ENCODE measurements at regions not wholly inside any gene's neighbourhood (a gene's known extent, or its start where the extent isn't known, plus 50 kb on each side); places are given as distances from the start of the nearest gene placed in this dataset.

- intact Hi-C loops (cut with micrococcal nuclease; ENCODE audit: unreplicated experiment) (loop anchor here (5.0 to 10.0 kb wide), 2 partner anchors 124 to 358 kb away; partner anchors contain the start of gene TMEM161B), in situ Hi-C loops (cut with HindIII; ENCODE audit: low pct_unique_long_range_greater_than_20kb, low sequenced_read_pairs) (no loop called here)
- BruUV-seq (replicated peaks) = no TSS peak
- TF ChIP-seq POLR2AphosphoS5 (IDR thresholded peaks at IDR 0.05; ENCODE audit: low read depth, low read length) = no peak
- no peak for TF ChIP-seq REST (IDR thresholded peaks at IDR 0.05; ENCODE audit: insufficient read depth in 1 of 2, low read depth in 2 of 2, low read length in 1 of 2)
- TF ChIP-seq CTCF (IDR thresholded peaks at IDR 0.05) = no peak
- no peak for TF ChIP-seq SIN3A (IDR thresholded peaks at IDR 0.05; ENCODE audit: borderline replicate concordance, insufficient read depth, low read depth, low read length)
- no peak for TF ChIP-seq TCF7L2 (IDR thresholded peaks at IDR 0.05; ENCODE audit: low read depth, low read length)
- Histone ChIP-seq H3K4me1 (ENCODE audit: control insufficient read depth, insufficient read depth, low read length) (peaks cover 19% of the 10 kb centered on the region), H3K9me3 (ENCODE audit: control insufficient read depth, insufficient read depth, low read depth, low read length) (no peaks in the 10 kb centered on the region), H3K27me3 (ENCODE audit: control insufficient read depth, insufficient read depth, low read length) (peaks cover 17% of the 10 kb centered on the region), H3K36me3 (ENCODE audit: control insufficient read depth, insufficient read depth, low read length) (no peaks in the 10 kb centered on the region), H3K27ac (ENCODE audit: low read length) (no peak overlapping the region), H3K4me3 (ENCODE audit: low read depth in 2 of 2, low read length in 2 of 2) (peak overlapping the region; percentile 38 to 49)
- no peak for DNase-seq (ENCODE audit: low read depth, low spot score)
- ATAC-seq = no peak
- POLR2A ChIA-PET = interaction anchor here (0.5 to 0.6 kb wide), 3 partner anchors 339 to 548 kb away, joined by 3 to 5 read pairs (median 4); no protein-coding TSS in a partner anchor
- CTCF ChIA-PET = interaction anchor here (0.7 kb wide), 1 partner anchor 559 kb away, joined by 3 read pairs; no protein-coding TSS in a partner anchor
Measured at GRCh38 chr5:88142886-88143692, 125.6 kb downstream of the TMEM161B start.

GRCh38 chr5:88142636-88142885 lies 126.1 kb downstream of the TMEM161B start:
- in situ Hi-C loops (cut with HindIII; ENCODE audit: low pct_unique_long_range_greater_than_20kb, low sequenced_read_pairs) = no loop called here
- H3K4me3 ChIP-seq (ENCODE audit: low read depth in 2 of 2, low read length in 2 of 2) = peak overlapping the region; percentile 38 to 49
- H3K9me3 ChIP-seq (ENCODE audit: control insufficient read depth, insufficient read depth, low read depth, low read length) = no peaks in the 10 kb centered on the region
- no peaks in the 10 kb centered on the region for H3K36me3 ChIP-seq (ENCODE audit: control insufficient read depth, insufficient read depth, low read length)
- ChIA-PET CTCF (no interaction called here), POLR2A (no interaction called here)
- BruUV-seq (replicated peaks) = no TSS peak
- no peak overlapping the region for H3K27ac ChIP-seq (ENCODE audit: low read length)
- intact Hi-C loops (cut with micrococcal nuclease; ENCODE audit: unreplicated experiment) = loop anchor here (5.0 to 10.0 kb wide), 2 partner anchors 125 to 358 kb away; partner anchors contain the start of gene TMEM161B
- ATAC-seq = no peak
- H3K4me1 ChIP-seq (ENCODE audit: control insufficient read depth, insufficient read depth, low read length) = peaks cover 19% of the 10 kb centered on the region
- H3K27me3 ChIP-seq (ENCODE audit: control insufficient read depth, insufficient read depth, low read length) = peaks cover 19% of the 10 kb centered on the region
- no peak for TF ChIP-seq SIN3A (IDR thresholded peaks at IDR 0.05; ENCODE audit: borderline replicate concordance, insufficient read depth, low read depth, low read length)
- TF ChIP-seq REST (IDR thresholded peaks at IDR 0.05; ENCODE audit: insufficient read depth in 1 of 2, low read depth in 2 of 2, low read length in 1 of 2) = no peak
- TF ChIP-seq POLR2AphosphoS5 (IDR thresholded peaks at IDR 0.05; ENCODE audit: low read depth, low read length) = no peak
- no peak for TF ChIP-seq TCF7L2 (IDR thresholded peaks at IDR 0.05; ENCODE audit: low read depth, low read length)
- TF ChIP-seq CTCF (IDR thresholded peaks at IDR 0.05) = no peak
- DNase-seq (ENCODE audit: low read depth, low spot score) = no peak

Data from Panc1 (cell line).